GM21447 (cell line): ENCODE measurements at regions not wholly inside any gene's neighbourhood (a gene's known extent, or its start where the extent isn't known, plus 50 kb on each side); places are given as distances from the start of the nearest gene placed in this dataset.

Source experiments
- ATAC-seq: cut with Tn5 transposase; IDR thresholded peaks from one replicate; pipeline ENCODE4 v1.9.1; 2021; ENCODE audit not compliant: unreplicated experiment

GRCh38 chr16:66212428-66212827 is 154.1 kb upstream of the CDH5 start:
- no peak for ATAC-seq

DNA sequence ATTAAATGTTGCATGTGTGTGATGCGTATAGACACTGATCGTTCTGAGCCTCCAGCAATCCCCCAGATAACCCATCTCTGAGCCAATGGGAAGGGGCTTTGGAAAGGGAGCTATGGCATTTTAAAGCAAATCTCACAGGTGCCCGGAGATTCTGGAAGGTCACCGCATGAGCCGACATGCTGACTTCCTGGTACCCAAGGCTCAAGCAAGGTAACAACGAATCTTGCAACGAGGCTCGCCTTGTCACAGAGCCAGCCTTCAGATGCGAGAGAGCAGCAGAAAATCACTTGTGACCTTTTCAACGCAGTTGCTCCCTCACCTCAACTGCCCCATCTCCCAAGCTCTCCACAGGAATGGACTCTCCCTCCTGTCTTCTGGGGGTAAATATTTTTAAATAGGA is 154.8 kb upstream of the CDH5 start:
- no peak for ATAC-seq

DNA sequence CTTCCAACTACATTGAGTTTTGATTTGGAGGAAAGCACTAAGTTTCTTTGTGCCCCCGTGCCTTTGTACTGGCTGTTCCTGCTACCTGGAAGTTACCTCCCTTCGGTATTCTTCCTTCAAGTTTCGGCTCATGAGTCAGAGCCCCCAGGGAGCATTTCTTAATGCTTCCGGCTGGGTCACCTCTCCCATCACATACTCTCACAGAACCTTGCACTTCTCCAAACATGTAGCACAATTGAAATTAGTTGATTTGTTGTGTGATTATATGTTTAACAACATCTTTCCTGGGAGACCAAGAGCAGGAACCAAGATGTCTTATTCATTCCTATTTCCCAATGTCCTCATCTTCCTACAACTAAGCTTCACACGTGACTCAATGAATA is 158.6 kb upstream of the CDH5 start:
- ATAC-seq: no peak

DNA sequence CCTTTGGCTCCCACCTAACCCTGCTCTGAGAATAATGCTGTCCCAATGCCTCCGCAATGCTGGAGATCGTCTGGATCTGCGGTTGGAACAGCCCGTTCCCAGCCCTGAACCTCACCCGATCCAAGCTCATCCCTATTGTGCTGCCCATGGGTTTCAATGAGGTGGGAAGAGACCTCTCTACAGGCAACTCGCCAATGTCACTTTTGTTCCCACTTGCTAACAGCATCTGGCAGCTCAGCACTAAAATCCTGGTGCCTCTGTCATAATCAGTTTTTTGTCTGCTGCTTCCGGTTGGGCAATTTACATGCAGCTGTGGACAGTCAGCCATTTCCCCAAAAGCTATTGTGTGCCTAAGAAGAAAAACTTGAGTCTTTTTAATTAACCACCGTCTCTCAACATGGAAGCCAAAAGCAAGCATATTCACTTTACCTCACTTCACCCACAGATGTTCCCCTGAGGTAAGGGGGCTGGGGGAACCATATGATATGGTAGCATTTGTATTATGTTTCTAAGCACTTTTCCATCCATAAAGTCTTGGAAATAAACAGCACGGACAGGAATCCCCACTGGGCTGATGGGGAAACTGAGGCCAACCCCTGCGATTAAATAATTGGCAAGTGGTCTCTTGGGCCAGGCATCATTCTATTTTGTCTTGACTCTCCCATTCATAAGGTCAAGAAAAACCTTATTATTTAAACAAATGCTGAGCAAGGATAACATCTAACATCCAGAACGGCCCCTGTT is 159.2 kb upstream of the CDH5 start:
- no peak for ATAC-seq

DNA sequence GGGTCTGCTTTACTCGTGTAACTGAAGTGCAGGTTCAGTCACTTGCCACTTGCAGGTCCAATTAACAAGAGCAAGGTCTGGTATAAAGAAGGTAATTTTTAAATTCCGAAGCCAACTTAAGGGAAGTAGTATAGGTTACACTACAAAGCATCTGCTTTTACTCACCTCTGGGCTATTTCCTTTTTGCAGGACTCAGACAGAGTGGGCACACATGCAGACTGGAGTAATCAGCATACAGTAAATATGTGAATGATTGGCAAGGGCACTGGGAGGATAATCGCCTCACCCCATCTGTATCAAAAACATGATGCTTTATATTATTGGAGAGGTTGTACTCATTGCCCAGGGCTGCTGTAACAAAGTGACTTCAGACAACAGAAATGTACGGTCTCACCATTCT is 160.1 kb upstream of the CDH5 start:
- no peak for ATAC-seq

GRCh38 chr16:66205287-66206231 is 160.9 kb upstream of the CDH5 start:
- ATAC-seq: no peak

DNA sequence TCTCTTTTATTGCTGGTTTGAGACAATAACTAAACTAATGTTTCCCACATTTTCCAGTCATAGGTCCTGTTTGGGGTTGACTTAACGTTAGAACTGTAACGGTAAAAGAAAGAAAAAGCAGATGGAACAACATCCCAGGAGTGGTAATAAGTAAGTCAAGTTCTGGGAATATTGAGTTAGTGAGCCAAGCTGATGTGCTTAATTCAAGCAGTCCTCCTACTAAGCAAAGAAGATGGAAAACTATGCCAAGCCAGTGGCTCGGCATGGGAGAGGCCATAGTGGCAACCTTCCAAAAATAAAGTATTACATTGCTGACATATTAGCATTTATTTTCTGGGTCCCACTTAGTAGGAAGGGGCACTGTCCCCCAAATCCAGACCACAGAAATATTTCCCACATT is 161.7 kb upstream of the CDH5 start:
- ATAC-seq: no peak

- no peak for ATAC-seq
Measured at GRCh38 chr16:66203476-66203875, 163.0 kb upstream of the CDH5 start.

- ATAC-seq: no peak
Measured at GRCh38 chr16:66199189-66199588, 167.3 kb upstream of the CDH5 start.

GRCh38 chr16:66198641-66199040 is 167.8 kb upstream of the CDH5 start:
- no peak for ATAC-seq

DNA sequence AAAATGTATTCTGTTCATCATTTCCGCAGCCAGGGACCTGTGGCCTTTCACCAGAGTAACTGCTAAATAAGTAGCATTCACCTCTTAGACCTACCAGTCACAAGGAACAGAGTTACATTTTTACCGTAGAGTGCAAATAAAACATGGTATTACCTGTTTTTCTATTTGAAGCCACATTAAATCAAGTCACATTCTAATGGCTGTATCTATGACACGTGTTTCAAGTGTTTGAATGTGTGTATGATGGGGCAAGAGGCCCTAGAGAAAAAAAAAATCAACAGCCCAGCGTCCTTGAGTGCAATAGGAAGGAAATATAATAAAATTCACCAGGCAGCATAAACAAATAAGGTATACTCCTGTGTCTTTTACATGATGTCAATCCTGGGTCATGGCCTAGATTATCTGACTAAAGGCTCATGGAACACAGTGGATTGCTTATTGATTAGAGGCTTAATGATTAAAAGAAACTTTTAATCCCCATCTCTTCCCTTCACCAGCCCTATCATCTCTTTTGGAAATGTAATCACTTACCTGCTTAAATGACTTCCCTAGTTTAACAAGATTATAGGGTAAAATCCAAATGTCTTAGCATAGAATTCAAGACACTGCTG is 168.7 kb upstream of the CDH5 start:
- no peak for ATAC-seq

DNA sequence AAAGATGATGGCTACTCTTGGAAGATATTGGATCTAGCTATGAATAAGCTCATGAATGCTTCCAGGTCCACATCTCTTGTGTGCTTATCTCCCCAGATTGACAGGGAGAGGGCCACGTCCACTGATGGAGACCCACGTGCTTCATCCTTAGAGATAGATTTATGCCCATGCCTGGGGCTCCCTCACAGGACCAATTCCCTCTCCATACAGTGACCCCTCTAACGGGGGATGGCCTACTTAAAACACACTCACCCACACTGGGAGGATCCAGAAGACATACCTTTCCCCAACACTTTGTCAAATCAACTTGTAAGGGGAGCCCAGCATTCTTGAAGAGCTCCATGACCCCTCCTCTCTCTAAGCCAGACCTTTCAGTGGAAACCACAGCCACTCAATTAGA is 169.7 kb upstream of the CDH5 start:
- no peak for ATAC-seq

DNA sequence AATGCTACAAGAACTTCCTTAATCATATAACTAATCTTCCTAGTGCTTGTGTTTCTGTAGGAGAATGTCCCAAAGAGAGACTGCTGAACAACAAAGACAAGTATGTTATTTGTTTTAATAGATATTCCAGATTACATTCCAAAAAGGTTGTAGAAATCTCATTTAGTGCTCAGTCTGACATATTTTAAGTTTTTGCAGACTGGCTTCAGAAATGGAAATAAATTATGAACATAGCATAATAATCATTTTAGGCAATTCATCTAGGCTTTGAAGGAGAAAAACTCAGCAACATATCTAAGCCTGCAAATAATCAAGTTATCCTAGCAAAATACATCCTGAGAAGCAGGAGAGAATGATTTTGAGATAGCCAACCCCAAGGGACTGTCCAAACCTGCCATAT is 171.6 kb upstream of the CDH5 start:
- no peak for ATAC-seq

DNA sequence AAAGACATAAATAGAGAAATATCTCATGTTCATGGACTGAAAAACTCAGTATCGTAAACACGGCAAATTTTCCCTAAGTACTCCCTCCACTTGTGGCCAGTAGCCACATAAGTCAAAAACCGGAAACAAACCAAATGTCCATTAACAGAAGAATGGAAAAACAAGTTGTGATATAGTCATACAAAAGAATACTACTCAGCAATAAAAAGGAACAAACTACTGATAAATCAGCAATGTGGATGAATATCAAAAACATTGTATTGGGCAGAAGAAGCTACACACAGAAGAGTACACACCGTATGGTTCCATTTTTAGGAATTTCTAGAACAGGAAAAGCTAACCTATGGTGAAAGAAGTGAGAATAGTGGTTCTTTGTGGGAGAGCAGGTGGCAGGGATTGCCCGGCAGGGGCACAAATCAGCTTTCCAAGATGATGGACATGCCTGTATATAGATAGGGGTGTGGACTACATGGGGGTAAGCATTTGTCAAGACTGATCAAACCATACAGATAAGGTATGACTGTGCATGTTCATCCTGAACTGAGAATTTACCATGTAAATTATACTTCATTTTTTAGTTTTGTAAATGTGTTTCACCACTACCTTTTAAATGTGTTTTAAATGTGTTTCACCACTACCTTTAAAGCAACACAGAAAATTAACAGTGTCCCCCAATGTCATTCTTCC is 172.8 kb upstream of the CDH5 start:
- ATAC-seq: no peak

- ATAC-seq: no peak
Measured at GRCh38 chr16:66190411-66190810, 176.1 kb upstream of the CDH5 start.

DNA sequence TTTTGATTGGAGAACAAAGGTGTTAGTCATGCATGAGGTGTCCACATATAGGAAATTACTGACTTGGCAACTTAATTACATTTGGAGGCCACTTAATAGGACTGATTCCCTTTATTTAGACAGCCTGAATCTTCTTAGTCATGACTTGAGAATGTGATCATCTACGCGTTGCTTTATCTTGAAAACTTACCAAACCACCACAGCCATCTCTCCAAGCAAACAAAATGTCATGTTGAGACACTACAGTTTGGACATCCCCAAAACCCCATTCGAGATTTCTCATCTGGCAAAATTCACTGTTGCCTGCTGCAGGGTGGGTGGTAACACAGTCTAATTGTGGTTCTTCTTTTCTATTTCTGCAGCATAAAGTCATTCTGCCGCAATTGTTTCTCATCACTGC is 176.5 kb upstream of the CDH5 start:
- no peak for ATAC-seq

DNA sequence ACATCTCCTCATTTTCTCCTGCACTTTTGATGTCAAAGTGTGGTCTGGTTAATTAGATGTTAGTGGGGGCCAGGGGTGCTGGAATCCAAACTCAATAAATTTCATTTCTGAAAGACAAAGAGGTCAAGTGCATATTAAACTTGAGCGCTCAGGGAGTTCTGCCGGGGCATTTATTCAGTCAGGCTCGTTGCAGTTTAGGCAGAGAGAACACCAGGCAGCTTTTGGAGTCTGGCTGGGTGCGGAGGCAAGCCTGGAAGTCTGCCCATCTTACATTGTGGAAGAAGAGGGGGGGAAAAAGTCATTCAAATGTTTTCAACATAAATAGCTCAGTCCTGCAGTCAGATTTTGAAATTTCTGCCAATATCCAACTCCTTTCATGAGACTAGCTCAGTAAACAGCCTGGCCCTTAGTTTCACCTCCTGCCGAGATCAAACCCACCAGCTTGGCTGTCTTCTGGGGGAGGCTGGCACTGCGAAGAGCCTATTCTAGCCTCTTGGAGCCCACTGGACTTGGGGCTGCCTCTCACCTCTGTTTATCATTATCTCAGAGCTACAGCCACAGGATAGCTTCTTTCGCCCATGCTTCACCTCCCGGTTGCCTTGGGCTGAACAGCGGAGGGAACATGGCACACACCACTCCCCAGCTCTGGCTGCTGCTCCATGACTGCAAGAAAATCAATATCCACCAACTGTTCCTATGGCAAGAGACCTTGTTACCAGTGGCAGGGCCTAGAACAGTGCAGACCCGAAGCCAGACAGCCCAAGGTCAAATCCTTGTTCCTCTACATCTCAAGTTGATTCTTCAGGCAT is 177.4 kb upstream of the CDH5 start:
- no peak for ATAC-seq

- no peak for ATAC-seq
Measured at GRCh38 chr16:66186251-66186785, 180.2 kb upstream of the CDH5 start.

DNA sequence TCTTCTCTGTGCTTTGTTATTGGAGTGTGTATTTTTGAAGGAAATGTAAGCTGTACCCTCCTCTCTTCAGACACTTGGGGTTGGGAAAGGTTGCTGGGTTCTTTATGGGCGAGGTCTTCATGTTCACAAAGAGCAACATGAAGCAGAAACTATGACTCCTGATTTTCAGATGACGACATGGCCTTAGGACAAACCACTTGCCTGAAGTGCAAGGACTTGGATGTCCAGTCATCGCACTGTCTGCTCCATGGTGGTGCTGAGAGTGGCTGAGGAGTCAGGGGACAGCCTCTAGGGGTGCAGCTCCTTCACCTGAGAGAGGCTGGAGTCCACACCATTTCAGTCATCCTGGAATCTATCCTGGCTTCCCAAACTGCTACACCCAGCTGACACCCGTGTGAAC is 183.9 kb upstream of the CDH5 start:
- ATAC-seq: no peak

- no peak for ATAC-seq
Measured at GRCh38 chr16:66176731-66177130, 189.8 kb upstream of the CDH5 start.
